GM23338 (cell line): ENCODE measurements at regions not wholly inside any gene's neighbourhood (a gene's known extent, or its start where the extent isn't known, plus 50 kb on each side); places are given as distances from the start of the nearest gene placed in this dataset.

Experiments used
- CREB1 ChIP-seq: fragments of 250-450 bp; sonication (Bioruptor Pico); IDR thresholded peaks from 2 replicates; pipeline ENCODE4 v1.5.0; 2020; ENCODE audit warnings: low read depth, mild to moderate bottlenecking, moderate library complexity
- CTCF ChIP-seq, 2 experiments: fragments of 200-600 bp in 1 of 2; sonication (generic) in 1 of 2; conservative IDR thresholded peaks; 2 replicates each; pipeline versions ENCODE4 v1.5.1 to v1.6.1; 2016 to 2017; ENCODE audit warnings: antibody characterized with exemption in 2 of 2, low read depth in 2 of 2, mild to moderate bottlenecking in 2 of 2, moderate library complexity in 1 of 2
- POLR2AphosphoS5 ChIP-seq: IDR thresholded peaks from 2 replicates; pipeline ENCODE4 v1.6.1; 2016; ENCODE audit warnings: antibody characterized with exemption, low read depth

DNA sequence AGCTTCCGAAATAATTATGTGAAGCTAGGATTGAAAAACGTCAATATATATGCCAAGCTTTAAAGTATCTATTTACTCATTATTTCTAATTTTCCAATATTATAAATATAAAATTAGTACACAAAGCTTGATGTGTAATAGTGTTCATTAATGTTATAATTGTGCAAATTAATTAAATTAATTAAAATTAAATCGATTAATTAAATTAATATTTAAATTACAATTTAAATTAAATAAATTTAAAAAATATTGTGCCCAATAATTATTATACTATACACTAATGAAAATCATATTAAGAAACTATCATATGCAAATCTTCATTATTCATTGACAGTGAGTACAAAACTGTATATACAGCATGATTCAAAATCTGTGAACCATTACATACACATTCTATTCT, 409.8 kb downstream of the FAM170A start:
- TF ChIP-seq CTCF (conservative IDR thresholded peaks at IDR 0.05; ENCODE audit: low read depth in 2 of 2), result no peak
- no peak for TF ChIP-seq POLR2AphosphoS5
- no peak for TF ChIP-seq CREB1 (CRISPR knock-in tag)
